Osteocyte (in vitro differentiated cells): ENCODE measurements at regions not wholly inside any gene's neighbourhood (a gene's known extent, or its start where the extent isn't known, plus 50 kb on each side); places are given as distances from the start of the nearest gene placed in this dataset.

Source experiments
- DNase-seq: peaks from one replicate; pipeline ENCODE4 v3.0.0; 2021; ENCODE audit warnings: mixed read lengths; ENCODE audit not compliant: unreplicated experiment; ENCODE audit errors: extremely low spot score
- H3K27ac Mint-ChIP-seq: one replicate; pipeline ENCODE4 v1.8.0; 2021; ENCODE audit warnings: mild to moderate bottlenecking, mixed read lengths; ENCODE audit not compliant: unreplicated experiment
- H3K27me3 Mint-ChIP-seq: one replicate; pipeline ENCODE4 v1.8.0; 2021; ENCODE audit warnings: mixed read lengths; ENCODE audit not compliant: unreplicated experiment
- H3K36me3 Mint-ChIP-seq: one replicate; pipeline ENCODE4 v1.8.0; 2021; ENCODE audit warnings: mixed read lengths; ENCODE audit not compliant: unreplicated experiment
- H3K4me1 Mint-ChIP-seq: one replicate; pipeline ENCODE4 v1.8.0; 2021; ENCODE audit warnings: mixed read lengths; ENCODE audit not compliant: unreplicated experiment
- H3K4me3 Mint-ChIP-seq: one replicate; pipeline ENCODE4 v1.8.0; 2021; ENCODE audit warnings: mild to moderate bottlenecking, moderate library complexity, mixed read lengths; ENCODE audit not compliant: unreplicated experiment
- H3K9me3 Mint-ChIP-seq: one replicate; pipeline ENCODE4 v1.8.0; 2021; ENCODE audit warnings: mixed read lengths; ENCODE audit not compliant: unreplicated experiment
- TF ChIP-seq, protein P1 (sequence below): fragments of 200-600 bp; sonication (generic); IDR thresholded peaks from 2 replicates; pipeline ENCODE4 v1.5.0; 2021; ENCODE audit warnings: antibody characterized with exemption, mild to moderate bottlenecking, moderate library complexity

DNA sequence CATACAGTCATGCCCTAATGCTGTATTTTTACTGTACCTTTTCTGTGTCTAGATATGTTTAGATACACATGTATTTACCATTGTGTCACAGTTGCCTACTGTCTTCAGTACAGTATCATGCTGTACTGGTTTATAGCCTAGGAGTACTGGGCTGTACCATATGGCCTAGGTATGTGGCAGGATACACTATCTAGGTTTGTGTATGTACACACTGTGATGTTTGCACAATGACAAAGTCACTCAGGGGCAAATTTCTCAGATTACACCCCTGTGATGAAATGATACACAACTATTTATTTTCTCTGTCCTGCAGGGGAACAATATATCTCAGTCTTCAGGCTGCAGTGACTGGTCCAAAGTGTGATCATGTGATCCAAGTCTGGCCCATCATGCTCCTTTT, 1076.1 kb downstream of the VRK1 start:
- Mint-ChIP-seq H3K27me3 (no peaks in the 10 kb centered on the region), H3K4me1 (no peaks in the 10 kb centered on the region), H3K27ac (no peak overlapping the region), H3K4me3 (no peak overlapping the region), H3K9me3 (peaks cover 38% of the 10 kb centered on the region), H3K36me3 (no peaks in the 10 kb centered on the region)
- TF ChIP-seq, protein P1, sequence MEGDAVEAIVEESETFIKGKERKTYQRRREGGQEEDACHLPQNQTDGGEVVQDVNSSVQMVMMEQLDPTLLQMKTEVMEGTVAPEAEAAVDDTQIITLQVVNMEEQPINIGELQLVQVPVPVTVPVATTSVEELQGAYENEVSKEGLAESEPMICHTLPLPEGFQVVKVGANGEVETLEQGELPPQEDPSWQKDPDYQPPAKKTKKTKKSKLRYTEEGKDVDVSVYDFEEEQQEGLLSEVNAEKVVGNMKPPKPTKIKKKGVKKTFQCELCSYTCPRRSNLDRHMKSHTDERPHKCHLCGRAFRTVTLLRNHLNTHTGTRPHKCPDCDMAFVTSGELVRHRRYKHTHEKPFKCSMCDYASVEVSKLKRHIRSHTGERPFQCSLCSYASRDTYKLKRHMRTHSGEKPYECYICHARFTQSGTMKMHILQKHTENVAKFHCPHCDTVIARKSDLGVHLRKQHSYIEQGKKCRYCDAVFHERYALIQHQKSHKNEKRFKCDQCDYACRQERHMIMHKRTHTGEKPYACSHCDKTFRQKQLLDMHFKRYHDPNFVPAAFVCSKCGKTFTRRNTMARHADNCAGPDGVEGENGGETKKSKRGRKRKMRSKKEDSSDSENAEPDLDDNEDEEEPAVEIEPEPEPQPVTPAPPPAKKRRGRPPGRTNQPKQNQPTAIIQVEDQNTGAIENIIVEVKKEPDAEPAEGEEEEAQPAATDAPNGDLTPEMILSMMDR, result no peak
- DNase-seq, result no peak

DNA sequence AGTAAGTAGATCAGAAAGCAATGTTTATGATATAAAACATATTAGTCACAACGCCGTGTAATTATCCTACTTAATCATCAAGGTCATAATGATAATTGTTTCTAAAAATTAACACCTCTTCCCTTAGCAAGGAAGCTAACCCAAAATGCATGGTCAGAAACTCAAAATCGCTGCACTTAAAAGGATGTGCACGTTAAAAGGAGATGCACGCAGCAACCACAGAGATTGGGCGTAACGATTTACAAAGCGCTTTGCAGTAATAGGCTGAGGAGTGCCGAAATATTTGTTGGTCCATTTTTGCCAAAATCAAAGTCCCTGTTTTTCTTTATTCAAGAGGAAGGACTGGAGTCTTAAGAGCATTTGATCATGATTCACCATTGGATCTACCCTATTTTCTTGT, 1077.2 kb downstream of the VRK1 start:
- H3K27ac Mint-ChIP-seq, result no peak overlapping the region
- no peak for DNase-seq

DNA sequence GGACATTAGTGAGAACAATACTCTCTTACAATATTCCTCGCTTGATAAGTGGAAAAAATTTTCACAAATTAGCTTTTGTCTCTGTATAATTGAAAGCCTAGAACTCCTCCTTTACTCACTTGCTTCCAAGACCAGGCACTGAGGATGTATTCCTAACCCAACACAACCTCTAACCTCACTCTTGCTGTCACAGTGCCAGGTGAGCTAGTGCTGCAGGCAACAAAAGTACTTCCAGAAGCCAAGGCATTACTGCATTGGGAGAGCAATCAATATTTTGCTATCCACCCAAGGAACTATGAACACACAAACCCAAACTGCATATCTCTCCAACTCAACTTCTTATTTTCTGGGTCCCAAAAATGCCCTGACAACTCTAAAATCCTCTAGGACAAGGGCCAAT, 1081.0 kb downstream of the VRK1 start:
- Mint-ChIP-seq H3K27ac (no peak overlapping the region), H3K27me3 (no peaks in the 10 kb centered on the region), H3K9me3 (peaks cover 53% of the 10 kb centered on the region), H3K36me3 (no peaks in the 10 kb centered on the region), H3K4me1 (no peaks in the 10 kb centered on the region), H3K4me3 (no peak overlapping the region)
- no peak for DNase-seq
- TF ChIP-seq, protein P1, result no peak

More for the DNA sequence above, 1077.2 kb downstream of the VRK1 start:
- no peak overlapping the region for H3K4me3 Mint-ChIP-seq
- H3K4me1 Mint-ChIP-seq, result no peaks in the 10 kb centered on the region
- H3K27me3 Mint-ChIP-seq, result no peaks in the 10 kb centered on the region
- TF ChIP-seq, protein P1, result no peak
- no peaks in the 10 kb centered on the region for H3K36me3 Mint-ChIP-seq
- H3K9me3 Mint-ChIP-seq, result peaks cover 44% of the 10 kb centered on the region

DNA sequence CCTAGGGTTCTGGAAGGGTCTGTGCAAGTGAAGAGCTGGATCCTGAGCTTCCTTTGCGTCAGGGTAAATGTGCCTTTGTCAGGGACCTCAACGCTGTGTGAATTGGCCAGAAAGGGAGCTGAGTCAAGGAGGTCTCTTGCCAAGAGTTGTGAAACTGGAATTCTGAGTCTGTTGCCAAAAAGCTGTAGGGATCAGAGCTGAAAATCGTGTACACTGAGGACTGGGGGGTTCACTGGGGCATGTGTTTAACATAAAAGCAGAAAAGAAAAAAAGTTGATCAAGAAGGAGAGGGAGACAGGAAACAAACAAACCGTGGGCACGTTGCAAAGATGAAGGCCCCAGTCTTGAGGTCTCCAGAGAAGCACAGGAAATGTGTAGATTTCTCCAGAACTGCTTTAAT, 1081.5 kb downstream of the VRK1 start:
- Mint-ChIP-seq H3K27ac (no peak overlapping the region), H3K9me3 (peaks cover 54% of the 10 kb centered on the region), H3K4me3 (no peak overlapping the region), H3K36me3 (no peaks in the 10 kb centered on the region), H3K27me3 (no peaks in the 10 kb centered on the region), H3K4me1 (no peaks in the 10 kb centered on the region)
- TF ChIP-seq, protein P1, result no peak
- no peak for DNase-seq

DNA sequence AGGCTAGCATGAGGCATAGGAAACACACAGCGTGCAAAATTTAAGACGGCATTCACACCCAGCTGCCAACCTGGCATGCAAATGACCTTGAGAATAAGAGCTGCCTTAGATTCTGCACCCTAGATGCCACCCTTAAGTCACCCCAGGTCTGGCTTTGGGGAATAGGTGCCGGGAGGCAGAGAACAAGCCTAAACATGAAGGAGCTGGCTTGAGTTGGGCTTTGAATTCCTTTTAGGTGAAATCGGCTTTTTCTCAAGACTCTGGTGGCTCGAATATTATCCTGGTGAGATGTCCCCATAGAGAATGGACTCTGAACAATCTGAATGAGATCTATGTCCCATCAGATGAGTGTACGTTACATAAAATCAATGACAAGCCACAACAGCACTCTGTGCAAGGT, 1090.5 kb downstream of the VRK1 start:
- Mint-ChIP-seq H3K4me3 (no peak overlapping the region), H3K27me3 (no peaks in the 10 kb centered on the region), H3K4me1 (no peaks in the 10 kb centered on the region), H3K27ac (no peak overlapping the region), H3K9me3 (peaks cover 51% of the 10 kb centered on the region), H3K36me3 (no peaks in the 10 kb centered on the region)
- no peak for DNase-seq
- TF ChIP-seq, protein P1, result no peak
